D721Med (cell line): ENCODE measurements at regions not wholly inside any gene's neighbourhood (a gene's known extent, or its start where the extent isn't known, plus 50 kb on each side); places are given as distances from the start of the nearest gene placed in this dataset.

ENCODE experiments used
- DNase-seq: peaks from one replicate; pipeline ENCODE4 v3.0.0; 2011; ENCODE audit warnings: low spot score; ENCODE audit not compliant: insufficient read length
- FAIRE-seq: peaks from 2 replicates; lab custom pipeline; 2011; peaks lifted over from hg19 to GRCh38; lab: Jason Lieb, UNC
- TF ChIP-seq, protein P1 (sequence below): IDR thresholded peaks from 2 replicates; pipeline ENCODE4 v1.5.1; 2012; ENCODE audit warnings: mild to moderate bottlenecking, control low read depth; ENCODE audit not compliant: insufficient read depth; ENCODE audit errors: missing control alignments

DNA sequence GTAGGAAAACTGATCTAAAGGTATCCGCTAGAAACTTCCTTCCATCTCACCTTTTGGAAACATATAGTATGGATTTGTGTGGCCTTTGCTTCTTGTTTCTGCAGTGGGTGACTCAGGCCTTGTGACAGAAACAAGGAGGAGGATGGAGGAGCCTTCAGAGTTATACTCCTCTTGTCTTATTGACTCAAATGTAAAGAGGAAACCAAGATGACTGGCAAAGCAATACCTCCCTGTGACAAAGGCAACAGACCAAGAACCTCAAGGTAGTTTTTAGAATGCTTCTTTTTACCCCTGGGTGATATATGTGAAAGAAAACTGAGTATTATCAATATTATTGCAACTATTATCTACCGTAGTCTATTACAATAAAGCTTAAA is 123.3 kb upstream of the SLIT3 start:
- TF ChIP-seq, protein P1, sequence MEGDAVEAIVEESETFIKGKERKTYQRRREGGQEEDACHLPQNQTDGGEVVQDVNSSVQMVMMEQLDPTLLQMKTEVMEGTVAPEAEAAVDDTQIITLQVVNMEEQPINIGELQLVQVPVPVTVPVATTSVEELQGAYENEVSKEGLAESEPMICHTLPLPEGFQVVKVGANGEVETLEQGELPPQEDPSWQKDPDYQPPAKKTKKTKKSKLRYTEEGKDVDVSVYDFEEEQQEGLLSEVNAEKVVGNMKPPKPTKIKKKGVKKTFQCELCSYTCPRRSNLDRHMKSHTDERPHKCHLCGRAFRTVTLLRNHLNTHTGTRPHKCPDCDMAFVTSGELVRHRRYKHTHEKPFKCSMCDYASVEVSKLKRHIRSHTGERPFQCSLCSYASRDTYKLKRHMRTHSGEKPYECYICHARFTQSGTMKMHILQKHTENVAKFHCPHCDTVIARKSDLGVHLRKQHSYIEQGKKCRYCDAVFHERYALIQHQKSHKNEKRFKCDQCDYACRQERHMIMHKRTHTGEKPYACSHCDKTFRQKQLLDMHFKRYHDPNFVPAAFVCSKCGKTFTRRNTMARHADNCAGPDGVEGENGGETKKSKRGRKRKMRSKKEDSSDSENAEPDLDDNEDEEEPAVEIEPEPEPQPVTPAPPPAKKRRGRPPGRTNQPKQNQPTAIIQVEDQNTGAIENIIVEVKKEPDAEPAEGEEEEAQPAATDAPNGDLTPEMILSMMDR, result no peak
- no peak for FAIRE-seq
- no peak for DNase-seq

DNA sequence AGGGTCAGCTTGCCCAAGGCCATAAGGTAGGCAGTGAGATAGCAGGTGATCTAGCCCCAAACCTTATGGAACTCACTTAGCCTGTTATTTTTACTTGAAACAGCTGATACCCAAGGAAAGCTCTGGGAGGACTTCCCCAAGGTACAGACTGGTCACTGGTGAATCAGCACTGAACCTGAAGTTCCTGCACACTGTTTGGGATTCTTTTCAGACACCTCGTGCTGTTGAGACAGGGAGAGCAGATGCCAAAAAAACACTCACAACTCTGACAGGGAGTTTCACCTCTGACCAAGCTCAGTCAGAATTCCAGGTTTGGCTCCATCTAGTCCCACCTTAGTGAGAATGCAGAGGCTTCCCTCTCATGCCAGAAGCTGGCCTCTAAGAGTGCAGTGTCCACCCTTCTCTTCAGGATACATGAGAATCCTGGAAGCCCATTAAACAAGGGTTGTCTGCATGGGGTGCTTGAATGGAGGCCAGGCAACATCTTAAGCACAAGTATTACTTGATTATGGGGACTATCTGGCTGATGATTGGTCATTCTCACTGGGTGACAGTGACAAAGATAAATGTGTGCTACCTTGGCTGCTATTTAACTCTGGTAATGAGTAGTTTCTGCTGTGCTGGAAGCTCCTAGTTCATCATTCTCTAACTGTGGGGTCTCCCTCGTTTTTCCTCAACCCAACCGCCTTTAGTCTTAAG is 122.8 kb upstream of the SLIT3 start:
- FAIRE-seq (no peak), DNase-seq (no peak)
- TF ChIP-seq, protein P1, result no peak

DNA sequence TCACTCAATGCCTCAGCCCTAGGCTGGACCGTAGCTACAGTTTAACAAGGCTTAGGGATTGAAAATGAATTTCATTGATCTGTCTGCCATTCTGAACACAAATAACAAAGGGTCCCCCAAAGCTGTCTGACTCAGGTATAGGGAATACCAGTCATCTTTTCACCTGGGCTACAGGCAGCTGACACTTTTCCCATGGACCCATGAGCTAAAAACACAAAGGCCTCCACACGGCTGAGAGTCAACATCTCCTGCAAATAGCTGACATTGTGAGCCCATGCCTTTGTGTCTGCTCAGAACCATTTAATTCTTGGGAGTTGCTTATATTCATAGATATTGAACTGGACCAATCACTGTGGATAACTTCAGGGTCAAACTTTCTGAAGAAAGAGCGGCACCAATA is 121.1 kb upstream of the SLIT3 start:
- DNase-seq (no peak), FAIRE-seq (no peak)
- TF ChIP-seq, protein P1, result no peak

DNA sequence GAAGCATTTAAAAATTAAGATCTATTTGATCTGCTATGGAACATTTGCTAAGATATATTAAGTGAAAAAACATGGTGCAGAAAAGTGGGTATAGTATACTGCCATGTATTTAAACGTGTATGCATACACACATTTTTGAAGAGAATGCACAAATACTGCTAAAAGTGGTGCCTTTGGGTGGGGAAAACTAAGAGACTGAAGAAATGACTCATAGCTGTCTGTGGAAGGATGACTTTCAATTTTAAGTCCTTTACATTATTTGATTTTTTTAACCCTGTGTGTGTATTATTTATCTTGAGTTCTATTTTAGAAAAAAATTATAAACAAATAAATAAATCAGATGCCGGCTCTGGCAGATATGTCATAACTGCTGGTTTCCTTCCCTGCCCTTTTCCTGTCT is 120.7 kb upstream of the SLIT3 start:
- TF ChIP-seq, protein P1, result no peak
- FAIRE-seq (no peak), DNase-seq (no peak)

DNA sequence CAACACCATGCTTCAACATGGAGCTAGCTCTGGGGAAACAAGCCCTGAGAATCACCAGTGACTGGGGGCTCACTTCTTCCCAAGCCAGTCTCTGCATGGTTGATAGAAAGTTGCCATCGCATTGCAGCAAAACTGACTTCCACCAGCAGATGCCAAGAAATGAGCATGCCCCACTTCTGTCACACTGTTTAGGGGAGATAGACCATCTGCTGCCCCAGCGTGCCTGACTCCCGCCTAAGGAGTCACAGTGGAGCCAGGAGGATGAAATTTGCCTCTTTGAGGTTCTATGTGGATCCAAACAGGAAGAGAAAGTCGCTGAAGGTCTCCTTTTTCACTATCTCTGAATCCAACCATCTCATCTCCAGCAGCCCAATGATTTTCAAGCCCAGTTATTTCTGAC is 116.7 kb upstream of the SLIT3 start:
- FAIRE-seq (no peak), DNase-seq (no peak)
- TF ChIP-seq, protein P1, result no peak

DNA sequence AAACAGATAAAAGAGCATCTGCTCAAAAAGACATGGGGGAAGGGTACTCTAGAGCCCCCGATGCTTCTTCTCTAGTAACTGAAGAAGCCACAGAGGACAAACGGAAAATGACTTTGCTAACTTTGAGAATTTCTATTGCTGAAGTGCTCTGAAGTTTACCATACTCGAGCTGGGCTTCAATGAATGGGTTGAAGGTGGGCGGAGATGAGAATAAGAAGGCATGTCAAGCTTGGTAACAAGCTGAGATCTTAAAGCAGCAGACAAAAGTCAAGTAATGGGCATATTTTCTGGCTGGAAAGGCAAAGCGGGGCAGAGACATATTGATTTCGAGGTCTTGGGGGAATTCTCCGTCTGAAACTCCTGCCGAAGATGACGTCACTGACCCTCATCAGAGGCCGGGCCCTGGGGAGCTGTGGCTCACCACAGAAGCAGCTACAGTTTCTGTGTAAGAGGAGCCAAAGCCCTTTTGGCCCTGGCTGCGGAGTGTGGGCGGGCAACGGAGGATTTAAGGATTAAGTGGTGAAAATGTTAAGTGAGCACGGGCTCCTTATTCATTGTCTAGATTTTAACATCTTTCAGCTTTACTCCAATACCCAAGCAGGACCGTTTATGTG is 115.8 kb upstream of the SLIT3 start:
- TF ChIP-seq, protein P1, result no peak
- DNase-seq, result no peak

DNA sequence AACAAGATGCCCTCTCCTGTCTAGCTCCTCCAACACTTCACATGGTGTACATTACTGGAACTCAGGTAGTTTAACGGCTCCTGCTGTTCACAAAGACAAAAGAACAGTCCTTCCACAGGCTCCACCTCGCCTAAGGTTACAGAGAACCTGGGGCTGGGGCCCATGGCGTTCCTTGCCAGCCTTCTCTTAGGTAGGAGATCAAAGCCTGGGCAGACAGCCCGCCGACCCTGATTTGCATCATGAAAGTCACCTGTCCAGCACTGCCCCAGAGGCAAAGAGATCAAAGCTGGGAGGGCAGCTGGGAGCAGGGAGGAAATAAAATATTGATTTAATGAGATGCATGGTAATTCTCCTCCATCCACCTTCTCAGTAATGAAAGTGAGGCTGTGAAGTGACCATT is 115.0 kb upstream of the SLIT3 start:
- DNase-seq (no peak), FAIRE-seq (no peak)
- TF ChIP-seq, protein P1, result no peak

More for the DNA sequence above, 115.8 kb upstream of the SLIT3 start:
- FAIRE-seq, result no peak
